CMK (cell line): ENCODE measurements at regions not wholly inside any gene's neighbourhood (a gene's known extent, or its start where the extent isn't known, plus 50 kb on each side); places are given as distances from the start of the nearest gene placed in this dataset.

Experiments used
- DNase-seq: peaks from one replicate; pipeline ENCODE4 v3.0.0-alpha.2; 2010; ENCODE audit warnings: low read depth

DNA sequence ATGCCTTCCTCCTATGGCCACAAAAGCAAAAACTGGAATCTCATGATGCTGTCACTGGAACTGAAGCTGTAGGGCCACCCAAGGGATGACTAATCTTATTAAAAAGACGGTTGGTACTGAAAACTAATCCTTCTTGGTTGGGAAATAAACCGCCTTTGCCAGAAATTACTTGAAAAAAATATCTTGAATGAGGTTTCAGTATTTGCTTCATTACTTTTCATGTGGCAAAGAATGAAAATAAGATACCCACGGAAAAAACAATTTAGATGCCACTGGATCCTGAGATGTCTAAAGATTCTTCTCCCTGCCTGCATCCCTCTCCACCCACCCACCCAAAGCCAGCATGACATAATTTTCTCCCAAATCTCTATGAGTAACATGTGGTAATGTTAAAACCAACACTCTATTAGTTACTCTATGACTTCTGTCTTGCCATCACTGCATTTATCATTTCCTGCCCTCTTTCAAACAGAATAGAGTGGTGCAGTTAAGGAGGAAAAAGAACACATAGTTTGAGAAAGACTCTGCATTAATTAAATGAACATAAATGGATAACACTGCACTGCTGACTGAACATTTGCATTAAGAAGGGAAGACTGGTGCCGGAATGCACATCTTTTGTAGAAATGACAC is 111.8 kb upstream of the DPH6 start:
- DNase-seq: no peak

DNA sequence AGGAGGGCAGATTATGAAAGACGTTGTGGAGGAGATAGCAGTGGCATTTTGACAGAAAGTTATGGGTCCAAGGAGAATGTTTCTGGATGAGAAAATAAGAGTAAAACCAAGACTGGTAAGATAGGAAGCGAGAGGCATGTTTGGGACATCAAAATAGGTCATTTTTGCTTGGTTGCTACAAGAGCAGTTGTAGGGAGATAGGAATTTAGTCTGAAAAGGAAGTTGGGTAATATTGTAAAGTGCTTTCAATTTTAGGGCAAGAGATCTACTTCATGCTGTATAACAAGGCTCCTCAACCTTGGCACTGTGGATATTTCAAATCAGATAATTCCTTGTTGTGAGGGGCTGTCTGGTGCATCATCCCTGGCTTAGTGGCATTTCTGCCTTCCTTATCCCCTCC is 118.0 kb upstream of the DPH6 start:
- no peak for DNase-seq

DNA sequence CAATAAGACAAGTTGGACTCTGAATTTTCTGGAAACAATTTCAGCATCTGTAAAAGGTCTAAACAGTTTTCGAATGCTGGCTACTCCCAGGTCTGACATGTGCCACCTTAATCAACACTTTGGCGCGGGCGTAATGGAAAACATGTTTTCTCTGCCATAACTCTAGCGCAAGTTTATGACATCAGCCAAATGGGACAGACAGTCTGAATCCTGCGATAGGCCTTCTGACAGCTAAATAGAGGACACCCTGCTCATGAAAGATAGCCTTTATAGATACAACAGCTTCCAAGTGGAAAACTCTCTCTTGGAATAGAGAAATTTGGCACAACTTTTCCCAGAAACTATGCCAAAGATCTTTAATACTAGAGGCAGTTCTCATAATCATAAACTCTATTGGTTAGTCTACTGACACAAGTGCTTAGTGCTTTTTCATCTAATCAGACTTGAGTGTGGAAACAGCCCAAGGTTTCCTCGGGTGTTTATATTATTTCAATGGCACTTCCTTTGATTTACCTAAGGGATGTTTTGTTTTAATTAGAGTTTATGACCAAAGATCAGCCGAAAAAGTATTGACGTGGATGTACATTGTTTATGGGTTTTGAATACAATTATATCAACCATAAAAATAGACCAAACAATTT is 120.1 kb upstream of the DPH6 start:
- DNase-seq: no peak

DNA sequence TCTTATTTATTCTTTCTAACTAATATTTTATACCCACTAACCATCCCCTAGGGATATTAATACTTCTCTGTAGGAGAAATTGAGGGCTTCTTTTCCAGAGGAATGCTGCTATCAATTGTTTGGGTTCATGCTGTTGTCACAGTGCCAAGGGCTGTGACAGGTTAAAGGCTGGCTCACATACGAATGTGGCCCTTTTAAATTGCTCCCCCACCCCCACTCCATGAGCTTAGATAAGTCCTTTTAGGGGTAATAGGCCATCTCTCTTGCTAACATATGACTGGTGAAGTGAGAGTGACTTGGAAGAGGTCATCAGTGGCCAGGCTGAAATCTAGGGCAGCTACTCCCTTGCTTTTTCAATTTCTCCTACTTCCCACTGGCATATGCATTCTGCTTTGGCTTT is 121.9 kb upstream of the DPH6 start:
- DNase-seq: no peak

DNA sequence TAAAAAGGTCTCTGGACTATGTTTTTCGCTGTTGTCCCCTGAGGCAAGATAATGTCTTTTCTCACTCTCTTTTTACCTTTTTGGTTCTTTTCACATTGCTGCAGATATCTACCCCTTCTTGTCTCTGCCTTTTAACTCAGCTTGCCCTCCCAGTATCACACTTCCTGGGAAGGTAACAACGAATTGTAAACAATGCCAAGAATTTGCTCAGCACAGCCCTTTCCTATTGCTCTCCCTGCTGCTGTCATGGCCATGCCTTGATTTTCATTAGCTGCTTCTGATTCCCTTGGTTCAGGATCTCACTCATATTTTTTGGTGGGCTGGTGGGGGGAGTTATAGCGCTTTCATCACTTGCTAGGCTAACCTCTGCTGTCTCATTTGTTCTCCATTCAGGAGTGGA is 123.1 kb upstream of the DPH6 start:
- DNase-seq: no peak

DNA sequence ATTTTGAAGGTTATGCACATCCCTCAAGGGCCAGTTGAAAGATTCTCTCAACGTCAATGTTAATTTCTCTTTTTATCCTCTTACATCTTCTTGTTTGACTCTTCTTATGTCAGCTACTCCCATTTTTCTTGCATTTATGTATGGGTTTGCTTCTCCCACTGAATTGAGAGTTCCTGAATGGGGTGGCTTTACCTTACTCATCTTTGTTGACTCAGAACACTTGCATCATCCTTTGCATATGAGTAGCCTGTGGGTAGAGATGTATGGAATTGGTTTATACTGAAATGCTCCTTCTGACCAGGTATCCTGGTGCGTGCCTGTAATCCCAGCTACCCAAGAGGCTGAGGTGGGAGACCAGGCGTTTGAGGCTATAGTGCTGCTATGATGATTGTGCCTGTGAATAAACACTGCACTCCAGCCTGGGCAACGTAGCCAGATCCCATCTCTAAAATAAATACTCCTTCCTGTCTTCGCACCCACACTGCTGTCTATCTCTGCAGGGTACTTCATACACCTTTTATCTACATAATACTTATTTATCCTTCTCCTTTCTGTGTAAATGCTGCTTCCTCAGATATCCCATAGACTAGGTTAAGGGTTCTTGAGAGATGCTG is 123.6 kb upstream of the DPH6 start:
- no peak for DNase-seq

DNA sequence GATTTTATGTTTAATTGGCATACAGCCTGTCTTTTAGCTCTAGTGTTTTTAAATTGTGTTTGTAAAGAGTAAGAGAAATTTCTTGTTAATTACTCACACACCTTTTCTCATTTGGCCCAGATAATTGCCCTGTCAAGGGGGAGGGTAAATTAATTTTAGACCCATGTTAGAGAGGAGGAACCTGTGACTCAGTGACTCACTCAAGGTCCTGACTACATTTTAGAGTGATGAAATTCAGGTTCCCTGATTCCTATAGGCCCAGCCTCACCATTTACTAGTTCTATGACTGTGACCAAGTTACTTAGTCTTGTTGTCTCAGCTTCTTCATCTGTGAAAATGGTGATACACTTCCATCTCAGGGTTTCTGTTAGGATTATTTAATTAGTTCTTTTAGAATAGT is 125.2 kb upstream of the DPH6 start:
- no peak for DNase-seq

DNA sequence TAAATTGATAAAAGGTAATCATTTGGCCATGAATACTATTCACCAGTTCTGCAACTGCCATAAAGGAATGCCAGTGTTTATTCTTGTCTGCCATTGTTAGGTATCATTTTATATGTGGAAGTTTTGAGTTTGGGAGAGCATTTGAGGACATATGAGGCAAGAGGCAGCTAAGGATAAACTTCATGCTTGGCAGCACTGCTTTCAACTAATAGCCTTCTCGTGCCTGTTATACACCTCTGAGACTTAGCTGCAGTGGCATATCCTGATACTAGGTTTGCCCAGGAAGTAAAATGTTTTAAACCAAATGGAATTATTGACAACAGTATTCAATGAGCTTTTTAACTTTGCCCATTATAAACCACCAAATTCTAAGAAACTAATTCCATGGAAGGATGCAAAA is 126.0 kb upstream of the DPH6 start:
- no peak for DNase-seq

DNA sequence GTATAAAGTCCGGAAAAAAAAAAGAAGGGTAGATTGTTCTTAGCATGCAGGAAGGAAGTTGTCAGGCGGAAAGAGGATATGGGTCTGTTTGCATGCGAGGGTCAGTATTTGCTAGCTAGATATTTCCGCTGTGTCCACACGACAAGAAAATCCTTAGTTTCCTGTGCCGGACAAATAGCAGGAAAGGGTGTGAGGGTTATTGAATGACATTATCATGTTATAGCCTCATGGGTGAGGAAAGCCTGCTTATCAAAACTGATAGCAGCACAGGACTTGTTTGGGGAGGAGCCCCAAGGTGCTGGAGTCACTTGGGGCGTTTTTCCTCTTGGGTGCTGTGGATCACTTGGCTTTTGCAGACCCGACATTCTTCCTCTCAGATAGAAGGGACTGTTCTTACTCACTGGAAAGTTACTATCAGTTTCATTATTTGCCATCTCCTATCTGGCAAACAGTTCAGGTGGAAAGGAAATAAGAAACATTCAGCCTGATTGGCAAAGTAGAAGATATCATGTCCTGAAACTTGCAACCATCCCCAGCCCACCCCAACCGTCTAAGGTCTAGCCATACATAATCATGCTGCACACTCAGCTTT is 127.2 kb upstream of the DPH6 start:
- peak; percentile 32 for DNase-seq

DNA sequence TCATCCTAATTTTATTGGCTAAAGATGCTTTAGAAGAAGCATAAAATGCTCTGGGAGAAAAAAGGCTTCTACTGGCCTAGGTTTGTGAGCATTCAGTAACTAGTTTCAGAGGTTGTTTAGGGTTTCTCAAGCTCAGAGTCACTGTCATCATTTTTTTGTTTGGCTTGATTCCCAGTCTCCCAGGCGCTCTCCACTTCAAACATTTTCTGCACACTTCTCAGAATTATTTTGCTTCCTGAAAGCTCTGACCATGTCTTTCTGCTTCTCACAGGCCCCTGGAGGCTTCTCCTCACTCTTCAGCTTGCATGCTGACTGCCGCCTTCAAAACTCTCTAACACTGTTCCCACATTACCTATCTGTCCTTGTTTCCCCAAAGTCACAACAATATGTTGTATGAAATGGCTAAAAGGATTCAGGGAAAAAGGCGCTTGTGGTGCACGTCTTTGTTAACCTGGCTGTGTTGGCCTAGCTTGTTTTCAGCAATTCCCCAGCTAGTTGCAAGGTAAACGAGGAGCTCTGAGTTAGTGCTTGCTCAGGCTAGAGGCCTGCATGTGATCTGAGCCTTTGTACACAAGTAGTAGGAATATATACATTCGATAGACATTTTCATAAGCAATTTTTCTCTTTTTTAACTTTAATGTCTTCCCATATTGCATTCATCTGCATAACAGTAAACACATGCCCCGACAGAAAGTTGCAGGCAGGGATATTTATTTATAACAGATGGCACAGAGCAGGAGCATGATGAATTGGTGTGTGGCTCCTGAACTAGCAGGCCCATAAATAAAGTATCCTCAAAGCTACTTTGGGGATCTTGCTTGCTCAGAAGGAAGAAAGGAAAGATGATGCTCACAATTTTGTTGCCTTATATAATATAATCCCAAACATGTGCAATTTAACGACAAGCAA is 129.2 kb upstream of the DPH6 start:
- DNase-seq: no peak

DNA sequence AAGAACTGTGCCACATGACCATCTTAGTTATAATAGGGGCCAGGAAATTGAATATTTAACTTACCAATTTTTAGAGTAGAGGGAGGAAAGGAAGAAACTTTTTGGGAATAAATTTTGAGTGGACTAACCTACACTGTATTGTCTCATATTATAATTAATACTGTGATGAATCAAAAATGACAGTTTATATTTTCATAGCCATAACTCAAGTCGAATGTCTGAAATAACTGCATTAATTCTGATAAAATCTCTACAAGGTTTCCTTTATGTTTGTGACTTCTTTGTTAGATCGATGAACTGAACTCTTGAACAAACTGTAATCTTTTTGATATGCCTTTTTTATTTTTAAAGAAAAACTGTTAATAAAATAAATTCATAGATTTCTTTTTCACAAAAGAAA is 132.8 kb upstream of the DPH6 start:
- DNase-seq: no peak

DNA sequence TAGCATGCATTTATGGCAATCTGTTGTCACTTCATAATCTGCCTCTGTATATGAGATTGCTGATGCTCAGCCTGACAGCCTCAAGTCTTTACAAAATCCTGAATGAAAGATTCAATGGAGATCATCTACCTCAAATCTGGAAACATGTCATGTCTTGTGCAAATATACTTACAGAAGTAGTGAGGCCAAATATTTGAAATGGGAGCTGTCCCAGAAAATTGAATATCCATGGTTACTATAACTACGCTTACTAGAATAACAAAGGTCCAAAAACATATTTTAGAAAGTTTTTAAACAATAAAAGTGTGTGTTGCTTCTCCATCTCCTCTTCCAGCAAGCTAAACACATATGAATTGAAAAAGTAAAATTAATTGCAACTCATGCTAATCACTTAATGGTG is 133.2 kb upstream of the DPH6 start:
- no peak for DNase-seq

DNA sequence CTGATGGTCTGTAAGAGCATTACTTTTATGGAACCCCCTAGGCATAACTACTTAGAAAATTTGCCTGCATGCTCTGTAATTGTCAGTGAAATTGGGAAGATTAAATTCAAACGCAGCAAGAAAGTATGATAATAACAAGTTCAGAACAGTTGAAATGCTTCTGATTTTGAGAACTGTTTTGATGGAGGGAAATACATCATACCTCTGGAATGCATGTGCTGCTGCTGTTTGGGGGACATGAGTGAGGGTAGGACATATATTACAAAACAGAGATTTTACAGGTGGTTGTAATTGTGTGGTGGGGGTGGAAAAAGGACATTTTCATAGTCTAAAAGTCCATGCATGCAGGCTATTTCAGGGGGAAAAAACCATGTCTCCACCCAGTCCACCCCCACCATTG is 135.0 kb upstream of the DPH6 start:
- DNase-seq: no peak

DNA sequence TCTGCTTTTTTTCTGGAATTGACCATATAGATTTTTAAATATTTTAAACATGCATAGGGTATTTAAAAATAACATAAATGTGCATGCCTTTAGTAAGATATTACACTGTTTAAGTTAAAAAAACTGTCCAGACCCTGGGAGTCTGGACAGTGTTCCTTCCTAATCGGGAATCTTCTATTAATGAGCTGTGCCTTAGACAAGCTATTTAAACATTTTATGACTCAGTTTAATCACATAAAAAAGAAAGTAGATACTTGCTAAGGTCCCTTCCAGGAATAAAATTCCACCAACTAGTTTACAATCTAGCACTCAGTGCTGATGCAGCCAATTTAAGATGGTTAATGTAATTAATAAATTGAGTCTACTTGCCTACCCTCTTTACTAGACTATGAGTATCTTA is 140.4 kb upstream of the DPH6 start:
- DNase-seq: no peak

DNA sequence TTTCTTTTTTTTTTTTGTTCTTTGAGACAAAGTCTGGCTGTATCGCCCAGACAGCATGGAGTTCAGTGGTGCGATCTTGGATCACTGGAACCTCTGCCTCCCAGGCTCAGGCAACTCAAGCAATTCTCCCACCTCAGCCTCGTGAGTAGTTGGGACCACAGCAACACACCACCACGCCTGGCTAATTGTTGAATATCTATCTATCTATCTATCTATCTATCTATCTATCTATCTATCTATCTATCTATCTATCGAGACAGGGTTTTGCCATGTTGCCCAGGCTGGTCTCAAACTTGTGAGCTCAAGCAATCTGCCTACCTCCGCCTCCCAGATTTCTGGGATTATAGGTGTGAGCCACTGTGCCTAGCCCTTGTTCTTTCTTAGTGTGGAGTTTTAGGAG is 143.3 kb upstream of the DPH6 start:
- DNase-seq: no peak

DNA sequence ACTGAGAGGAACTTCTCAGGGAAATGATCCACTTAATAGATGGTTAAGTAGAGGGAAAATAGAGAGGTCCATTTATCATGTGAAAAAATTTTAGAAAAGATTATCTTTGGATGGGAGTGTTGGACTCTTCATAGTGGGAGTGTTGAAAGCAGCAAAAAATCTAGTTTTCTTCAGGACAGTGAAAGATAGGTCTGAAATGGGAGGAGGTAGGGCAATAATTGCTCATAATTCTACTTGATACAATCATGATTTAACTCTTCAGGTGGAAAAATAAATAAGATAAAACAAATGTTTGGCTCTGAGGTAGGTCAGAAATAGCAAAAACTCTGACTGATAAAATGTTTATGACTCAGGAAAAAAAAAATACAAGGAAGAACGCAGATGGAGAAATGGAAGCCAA is 144.1 kb upstream of the DPH6 start:
- DNase-seq: no peak

DNA sequence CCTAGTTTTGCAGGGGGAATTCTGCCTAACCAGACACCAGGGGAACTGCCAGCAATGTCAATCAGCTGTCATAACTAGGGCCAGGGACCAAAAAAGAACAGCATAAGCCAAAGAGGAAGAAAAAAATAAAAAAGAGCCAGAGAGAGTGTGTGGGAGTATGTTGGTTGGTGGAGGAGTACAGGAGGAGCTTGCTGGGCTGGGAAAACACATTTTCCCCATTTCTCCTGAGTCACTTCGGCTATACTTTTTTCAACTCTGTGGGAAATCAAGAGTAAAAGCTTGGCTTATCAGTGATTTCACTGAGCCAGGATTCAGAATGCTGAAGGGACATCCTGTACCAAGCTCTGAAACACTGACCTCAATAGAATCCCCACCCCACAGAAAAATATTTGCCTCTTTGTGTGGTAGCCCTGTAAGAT is 144.7 kb upstream of the DPH6 start:
- DNase-seq: no peak

DNA sequence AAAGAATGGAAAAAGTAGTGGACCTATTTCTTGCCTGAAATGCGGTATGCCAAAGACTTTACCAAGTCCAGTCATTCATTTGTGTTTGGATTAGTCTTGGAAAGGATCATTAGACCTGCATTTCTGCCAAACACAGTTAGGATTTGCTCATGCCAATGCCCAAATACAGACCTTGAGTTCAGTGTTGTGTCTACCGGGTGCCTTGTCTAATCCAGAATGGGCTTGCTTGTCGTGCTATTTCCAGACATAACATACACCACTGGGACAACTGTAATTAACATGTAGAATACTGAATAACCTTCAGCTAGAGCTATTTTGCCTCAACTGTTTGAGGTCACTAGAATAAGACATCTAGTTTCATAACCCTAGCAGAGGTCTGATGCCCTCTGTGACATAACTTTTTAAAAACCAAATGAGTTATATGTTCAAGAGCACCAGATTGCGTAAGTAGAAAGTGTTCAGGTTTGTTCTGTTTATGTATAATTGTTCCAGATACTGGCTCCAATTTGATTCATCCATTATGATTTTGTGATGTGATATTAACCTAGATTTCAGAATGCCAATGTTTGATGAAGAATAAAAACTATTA is 145.3 kb upstream of the DPH6 start:
- DNase-seq: no peak

DNA sequence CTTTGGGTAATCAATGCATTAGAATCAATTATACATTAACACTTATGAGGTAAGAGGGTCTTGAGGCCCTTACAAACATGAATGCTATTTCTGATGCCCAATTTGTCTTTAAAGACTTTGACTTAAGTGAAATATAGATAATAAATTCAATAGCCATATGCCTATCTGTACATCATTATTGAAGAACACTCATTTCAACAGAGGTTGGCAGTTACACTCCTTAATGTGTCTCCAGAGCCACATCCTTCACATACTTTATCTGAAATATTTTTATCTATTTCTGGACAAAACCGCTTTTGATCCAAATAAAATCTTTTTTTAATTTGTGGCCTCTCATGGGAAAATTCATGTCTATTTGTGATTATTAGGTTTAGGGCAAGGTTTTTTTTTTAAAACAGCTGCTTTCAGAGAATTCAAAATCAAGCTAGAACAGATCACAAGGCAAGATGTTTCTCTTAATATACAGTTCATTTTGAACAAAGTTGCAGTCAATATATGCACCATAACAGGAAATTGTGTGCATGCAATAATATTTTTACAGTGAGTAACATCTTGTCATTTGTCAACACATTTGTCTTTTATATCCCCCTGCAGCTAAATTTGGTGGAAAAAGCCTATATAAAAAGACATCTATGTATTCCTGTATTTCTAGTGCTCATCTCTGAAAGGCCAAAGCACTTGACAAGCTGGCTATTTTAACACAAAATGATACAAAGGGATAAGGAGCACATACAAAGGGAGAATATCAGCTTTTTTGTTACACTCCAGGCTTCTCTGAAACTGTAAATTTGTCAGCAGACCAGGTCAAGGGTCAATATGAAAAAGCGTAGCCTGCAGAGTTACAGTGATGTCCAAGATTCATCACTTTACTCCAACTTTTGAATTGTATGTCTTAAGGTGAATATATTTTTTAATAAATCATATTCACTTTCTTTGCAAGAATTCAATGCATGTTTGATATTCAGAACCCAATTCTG is 146.2 kb upstream of the DPH6 start:
- no peak for DNase-seq

DNA sequence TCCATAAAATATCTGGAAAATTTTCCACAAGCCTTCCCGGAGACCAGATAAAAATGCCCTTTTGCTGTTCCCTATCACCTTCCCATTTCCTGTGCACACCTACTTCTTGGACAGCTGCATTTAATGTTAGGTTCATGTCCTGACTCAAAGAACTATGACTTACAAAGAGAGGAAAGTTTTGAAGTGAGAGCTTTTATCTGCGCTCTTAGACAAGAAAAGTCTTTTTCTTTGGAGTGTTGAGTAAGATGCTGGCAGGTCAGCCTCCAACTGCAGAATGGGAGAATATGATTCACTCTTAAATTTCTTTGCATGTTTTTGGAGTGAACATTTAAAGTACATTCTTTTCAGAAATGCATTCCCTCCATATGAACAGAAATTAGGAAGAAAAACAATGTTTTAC is 147.3 kb upstream of the DPH6 start:
- DNase-seq: no peak

DNA sequence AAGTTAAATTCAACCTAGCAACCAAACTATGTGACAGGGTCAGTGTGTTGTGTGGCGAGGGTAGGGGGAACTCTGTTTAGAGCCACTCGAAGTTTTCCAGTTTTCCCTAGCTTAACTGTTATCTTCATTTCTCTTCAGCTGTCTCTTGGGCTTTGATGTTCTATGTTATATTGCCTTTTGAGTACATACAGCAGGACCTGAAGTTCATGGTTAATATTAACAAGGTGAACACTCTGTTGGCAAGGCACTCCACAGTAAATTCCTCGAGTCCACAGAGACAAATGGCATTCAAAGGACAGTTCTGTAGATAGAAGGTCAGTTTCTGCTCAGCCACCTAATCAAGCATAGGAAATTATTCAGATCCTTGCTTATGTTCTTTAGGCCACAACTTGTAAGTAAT is 147.9 kb upstream of the DPH6 start:
- no peak for DNase-seq
